GM23248 (cell line): ENCODE measurements at regions not wholly inside any gene's neighbourhood (a gene's known extent, or its start where the extent isn't known, plus 50 kb on each side); places are given as distances from the start of the nearest gene placed in this dataset.

Experiments used
- DNase-seq: peaks from one replicate; pipeline ENCODE4 v3.0.0-alpha.2; 2015
- H2AFZ ChIP-seq: fragments of 200-600 bp; sonication (generic); 2 replicates; pipeline ENCODE4 v1.6.1; 2016; ENCODE audit warnings: antibody characterized with exemption
- H3F3A ChIP-seq: fragments of 200-600 bp; sonication (generic); 2 replicates; pipeline ENCODE4 v1.6.1; 2016; ENCODE audit warnings: mild to moderate bottlenecking, antibody characterized with exemption, mixed run types; ENCODE audit not compliant: insufficient read depth
- H3K27ac ChIP-seq: fragments of 200-600 bp; sonication (generic); 2 replicates; pipeline ENCODE4 v1.5.1; 2016; ENCODE audit warnings: mild to moderate bottlenecking
- H3K27me3 ChIP-seq: fragments of 200-600 bp; sonication (generic); replicated peaks from 2 replicates; pipeline ENCODE4 v1.6.1; 2016; ENCODE audit warnings: mild to moderate bottlenecking; ENCODE audit not compliant: insufficient read depth
- H3K36me3 ChIP-seq: fragments of 200-600 bp; sonication (generic); 2 replicates; pipeline ENCODE4 v1.6.1; 2016; ENCODE audit warnings: low read depth, mild to moderate bottlenecking
- H3K4me1 ChIP-seq: fragments of 200-600 bp; sonication (generic); 2 replicates; pipeline ENCODE4 v1.6.1; 2016; ENCODE audit warnings: mild to moderate bottlenecking; ENCODE audit not compliant: insufficient read depth
- H3K4me2 ChIP-seq: fragments of 200-600 bp; sonication (generic); one replicate; pipeline ENCODE4 v1.6.1; 2016; ENCODE audit warnings: mild to moderate bottlenecking; ENCODE audit not compliant: unreplicated experiment
- H3K4me3 ChIP-seq: fragments of 200-600 bp; sonication (generic); 2 replicates; pipeline ENCODE4 v1.5.1; 2016; ENCODE audit warnings: mild to moderate bottlenecking
- H3K79me2 ChIP-seq: fragments of 200-600 bp; sonication (generic); 2 replicates; pipeline ENCODE4 v1.6.1; 2016; ENCODE audit warnings: mild to moderate bottlenecking; ENCODE audit not compliant: insufficient read depth
- H3K9ac ChIP-seq: fragments of 200-600 bp; sonication (generic); 2 replicates; pipeline ENCODE4 v1.6.1; 2016; ENCODE audit warnings: mild to moderate bottlenecking
- H3K9me2 ChIP-seq: fragments of 200-600 bp; sonication (generic); 2 replicates; pipeline ENCODE4 v1.6.1; 2016; ENCODE audit warnings: mixed run types, mild to moderate bottlenecking, moderate library complexity; ENCODE audit not compliant: insufficient read depth
- H3K9me3 ChIP-seq: fragments of 200-600 bp; sonication (generic); one replicate; pipeline ENCODE4 v1.6.1; 2017; ENCODE audit warnings: low read depth
- H4K20me1 ChIP-seq: fragments of 200-600 bp; sonication (generic); 2 replicates; pipeline ENCODE4 v1.6.0; 2016; ENCODE audit not compliant: insufficient read depth
- EZH2 ChIP-seq: fragments of 200-600 bp; sonication (generic); IDR thresholded peaks from 2 replicates; pipeline ENCODE4 v1.6.1; 2018; ENCODE audit warnings: antibody characterized with exemption, mild to moderate bottlenecking; ENCODE audit not compliant: insufficient read depth, poor library complexity, severe bottlenecking
- EZH2phosphoT487 ChIP-seq: fragments of 200-600 bp; sonication (generic); IDR thresholded peaks from 2 replicates; pipeline ENCODE4 v1.6.1; 2018; ENCODE audit warnings: antibody characterized with exemption, moderate library complexity, mild to moderate bottlenecking, low read depth; ENCODE audit not compliant: insufficient read depth
- WGBS, 2 experiments: methylation state at CpG; one replicate each; pipeline ENCODE4 v1.1.6; 2015 to 2017; ENCODE audit warnings: low lambda C conversion rate in 2 of 2, low coverage in 1 of 2; ENCODE audit errors: missing lambda C conversion rate in 2 of 2; 5-methylcytosine and 5-hydroxymethylcytosine counted together
- in situ Hi-C: fragments of 300-500 bp; cut with MboI; formaldehyde crosslinking; loops from 2 replicates; pipeline ENCODE4 v1.15.0; 2020

- Histone ChIP-seq H3K27me3 (no peaks in the 10 kb centered on the region), H4K20me1 (no peaks in the 10 kb centered on the region), H3K4me1 (no peaks in the 10 kb centered on the region), H3K36me3 (no peaks in the 10 kb centered on the region), H2AFZ (no peak overlapping the region), H3K79me2 (no peaks in the 10 kb centered on the region), H3F3A (no peaks in the 10 kb centered on the region), H3K9me2 (no peaks in the 10 kb centered on the region), H3K27ac (no peak overlapping the region), H3K9me3 (no peaks in the 10 kb centered on the region), H3K4me2 (no peak overlapping the region), H3K9ac (no peak overlapping the region), H3K4me3 (no peak overlapping the region)
- DNase-seq, result no peak
- TF ChIP-seq EZH2 (no peak), EZH2phosphoT487 (no peak)
- in situ Hi-C loops, result no loop called here
- 28 to 32% methylated on average over 2 of the region's 2 CpGs for WGBS, 2 experiments
Observed at GRCh38 chr13:61918841-61919240, 503.2 kb upstream of the PCDH20 start.

DNA sequence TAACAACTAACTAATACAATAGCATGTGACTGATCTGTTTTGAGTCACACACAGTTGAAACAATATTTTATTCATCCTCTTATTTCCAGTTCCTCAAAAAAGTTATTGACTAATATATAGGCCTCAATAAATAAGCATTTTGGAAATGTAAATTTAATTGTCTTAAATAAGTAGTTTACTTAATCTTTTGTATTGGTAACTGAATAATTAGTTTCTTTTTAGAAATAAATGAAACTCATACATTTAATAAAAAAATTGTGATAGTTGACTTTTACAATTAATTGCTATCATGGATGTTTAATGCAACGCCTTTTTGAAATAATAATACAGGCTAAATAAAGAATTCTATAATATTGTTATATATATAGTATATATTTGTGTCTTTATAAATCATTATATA, 500.8 kb upstream of the PCDH20 start:
- no peak for DNase-seq
- in situ Hi-C loops, result no loop called here
- Histone ChIP-seq H3K4me3 (no peak overlapping the region), H3K79me2 (no peaks in the 10 kb centered on the region), H3K9me3 (no peaks in the 10 kb centered on the region), H3K9ac (no peak overlapping the region), H4K20me1 (no peaks in the 10 kb centered on the region), H3K4me1 (no peaks in the 10 kb centered on the region), H3K27me3 (no peaks in the 10 kb centered on the region), H3K4me2 (no peak overlapping the region), H3K9me2 (no peaks in the 10 kb centered on the region), H3F3A (no peaks in the 10 kb centered on the region), H3K27ac (no peak overlapping the region), H2AFZ (no peak overlapping the region), H3K36me3 (no peaks in the 10 kb centered on the region)
- TF ChIP-seq EZH2phosphoT487 (no peak), EZH2 (no peak)
- 7 to 13% methylated on average over 1 of the region's 1 CpG for WGBS, 2 experiments

DNA sequence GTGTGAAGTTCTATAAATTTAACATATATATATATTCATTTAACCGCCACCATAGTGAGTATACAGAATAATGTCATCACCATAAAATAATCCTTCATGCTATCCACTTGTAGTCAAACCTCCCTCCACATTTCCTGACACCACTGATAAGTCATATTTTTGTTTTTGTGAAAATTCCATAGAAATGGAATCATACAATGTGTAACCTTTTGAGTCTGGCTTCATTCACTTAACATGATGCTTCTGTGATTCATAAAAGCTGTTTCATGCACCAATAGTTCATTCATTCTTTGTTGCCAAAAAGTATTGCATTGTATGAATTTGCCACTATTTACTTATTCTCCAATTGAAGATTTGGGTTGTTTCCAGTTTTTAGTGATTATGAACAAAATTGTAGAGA, 497.5 kb upstream of the PCDH20 start:
- no peak for TF ChIP-seq EZH2phosphoT487
- TF ChIP-seq EZH2, result no peak

DNA sequence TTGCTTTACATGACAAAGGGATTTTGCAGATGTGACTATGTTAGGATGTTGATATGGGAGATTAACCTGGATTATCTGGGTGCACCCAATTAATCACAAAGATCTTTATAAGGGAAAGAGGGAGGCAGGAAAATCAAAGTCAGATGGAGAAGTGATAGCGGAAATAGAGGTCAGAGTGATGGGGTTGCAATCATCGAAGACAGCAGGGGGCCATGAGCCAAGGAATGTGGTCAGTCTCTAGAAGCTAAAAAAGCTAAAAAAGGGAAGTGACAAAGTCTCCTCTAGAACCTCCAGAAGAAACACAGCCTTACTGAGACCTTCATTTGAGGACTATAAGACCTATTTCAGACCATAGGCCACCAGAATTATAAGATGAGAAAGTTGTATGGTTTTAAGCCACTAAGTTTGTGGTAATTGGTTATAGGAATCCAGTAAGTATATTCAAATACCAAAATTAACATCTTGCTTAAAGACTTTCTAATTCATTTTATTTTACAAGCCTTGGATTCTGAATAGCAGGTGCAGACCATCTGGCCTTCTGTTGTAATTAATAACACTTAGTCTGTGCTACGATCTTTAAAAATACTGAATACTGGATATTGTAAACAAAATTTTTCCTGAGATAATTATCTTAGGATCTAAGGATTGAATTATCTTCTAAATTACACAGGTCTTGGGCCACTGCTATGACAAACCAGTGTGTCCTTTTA, 493.4 kb upstream of the PCDH20 start:
- TF ChIP-seq EZH2phosphoT487, result no peak
- H3K9me3 ChIP-seq, result no peaks in the 10 kb centered on the region
- in situ Hi-C loops, result no loop called here
- H2AFZ ChIP-seq, result no peak overlapping the region
- no peak for DNase-seq
- 22 to 30% methylated on average over 3 of the region's 3 CpGs for WGBS, 2 experiments
- no peaks in the 10 kb centered on the region for H4K20me1 ChIP-seq
- no peak overlapping the region for H3K27ac ChIP-seq
- H3K27me3 ChIP-seq, result no peaks in the 10 kb centered on the region
- no peak overlapping the region for H3K9ac ChIP-seq
- H3K4me3 ChIP-seq, result no peak overlapping the region
- H3K36me3 ChIP-seq, result no peaks in the 10 kb centered on the region
- no peaks in the 10 kb centered on the region for H3K4me1 ChIP-seq
- no peak overlapping the region for H3K4me2 ChIP-seq
- no peaks in the 10 kb centered on the region for H3K9me2 ChIP-seq
- no peaks in the 10 kb centered on the region for H3K79me2 ChIP-seq
- H3F3A ChIP-seq, result no peaks in the 10 kb centered on the region

More for the DNA sequence above, 497.5 kb upstream of the PCDH20 start:
- Histone ChIP-seq H2AFZ (no peak overlapping the region), H3K9me3 (no peaks in the 10 kb centered on the region), H4K20me1 (no peaks in the 10 kb centered on the region), H3K4me1 (no peaks in the 10 kb centered on the region), H3K4me3 (no peak overlapping the region), H3K9ac (no peak overlapping the region), H3K79me2 (no peaks in the 10 kb centered on the region), H3K27ac (no peak overlapping the region), H3K9me2 (no peaks in the 10 kb centered on the region), H3K27me3 (no peaks in the 10 kb centered on the region), H3K36me3 (no peaks in the 10 kb centered on the region), H3K4me2 (no peak overlapping the region), H3F3A (no peaks in the 10 kb centered on the region)
- WGBS, 2 experiments, result 17 to 18% methylated on average over 1 of the region's 1 CpG
- in situ Hi-C loops, result no loop called here
- DNase-seq, result no peak

DNA sequence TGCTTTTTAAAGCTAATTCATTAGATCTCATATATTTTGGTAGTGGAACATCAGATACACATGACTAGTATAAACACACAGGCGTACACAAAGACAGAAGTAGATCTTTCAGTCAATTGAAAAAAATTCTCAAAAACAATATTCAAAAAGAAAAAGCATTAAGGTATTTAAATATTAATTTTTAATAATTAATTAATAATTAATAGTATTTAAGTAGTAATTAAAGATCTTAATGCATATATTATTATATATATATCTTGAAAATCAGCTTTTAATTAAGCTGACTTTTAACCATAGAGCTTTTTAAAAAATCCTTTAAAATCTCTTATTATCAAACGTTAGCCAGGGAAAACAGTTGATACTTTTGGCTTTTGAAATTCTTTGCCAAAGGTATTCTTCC, 489.4 kb upstream of the PCDH20 start:
- H4K20me1 ChIP-seq, result no peaks in the 10 kb centered on the region
- TF ChIP-seq EZH2 (no peak), EZH2phosphoT487 (no peak)
- H3F3A ChIP-seq, result no peaks in the 10 kb centered on the region
- WGBS, 2 experiments, result 25 to 44% methylated on average over 2 of the region's 2 CpGs
- in situ Hi-C loops, result no loop called here
- H2AFZ ChIP-seq, result no peak overlapping the region
- H3K4me3 ChIP-seq, result no peak overlapping the region
- DNase-seq, result no peak
- H3K9ac ChIP-seq, result no peak overlapping the region
- H3K27ac ChIP-seq, result no peak overlapping the region
- H3K9me3 ChIP-seq, result no peaks in the 10 kb centered on the region
- H3K4me2 ChIP-seq, result no peak overlapping the region
- H3K9me2 ChIP-seq, result no peaks in the 10 kb centered on the region
- H3K27me3 ChIP-seq, result no peaks in the 10 kb centered on the region
- H3K36me3 ChIP-seq, result no peaks in the 10 kb centered on the region
- no peaks in the 10 kb centered on the region for H3K79me2 ChIP-seq
- no peaks in the 10 kb centered on the region for H3K4me1 ChIP-seq
